Progenitor cell of endocrine pancreas (in vitro differentiated cells): ENCODE measurements at regions not wholly inside any gene's neighbourhood (a gene's known extent, or its start where the extent isn't known, plus 50 kb on each side); places are given as distances from the start of the nearest gene placed in this dataset.

Experiments
- DNase-seq: peaks from one replicate; pipeline ENCODE4 v3.0.0; 2021; ENCODE audit warnings: low spot score; ENCODE audit not compliant: unreplicated experiment
- H3K27ac Mint-ChIP-seq: 2 replicates; pipeline ENCODE4 v1.8.0; 2021; ENCODE audit warnings: mild to moderate bottlenecking, moderate library complexity, mixed read lengths
- H3K27me3 Mint-ChIP-seq: 2 replicates; pipeline ENCODE4 v1.8.0; 2021; ENCODE audit warnings: mixed read lengths
- H3K36me3 Mint-ChIP-seq: 2 replicates; pipeline ENCODE4 v1.8.0; 2022; ENCODE audit warnings: mixed read lengths; ENCODE audit not compliant: insufficient read depth
- H3K4me1 Mint-ChIP-seq: 2 replicates; pipeline ENCODE4 v1.8.0; 2021; ENCODE audit warnings: low read depth, mixed read lengths
- H3K4me3 Mint-ChIP-seq: 2 replicates; pipeline ENCODE4 v1.8.0; 2021; ENCODE audit warnings: low read depth, mild to moderate bottlenecking, moderate library complexity, mixed read lengths
- H3K9me3 Mint-ChIP-seq: 2 replicates; pipeline ENCODE4 v1.8.0; 2021; ENCODE audit warnings: low read depth, mixed read lengths
- TF ChIP-seq, protein P1 (sequence below): fragments of 200-600 bp; sonication (generic); IDR thresholded peaks from one replicate; pipeline ENCODE4 v1.5.0; 2021; ENCODE audit warnings: antibody characterized with exemption, mild to moderate bottlenecking; ENCODE audit not compliant: unreplicated experiment

DNA sequence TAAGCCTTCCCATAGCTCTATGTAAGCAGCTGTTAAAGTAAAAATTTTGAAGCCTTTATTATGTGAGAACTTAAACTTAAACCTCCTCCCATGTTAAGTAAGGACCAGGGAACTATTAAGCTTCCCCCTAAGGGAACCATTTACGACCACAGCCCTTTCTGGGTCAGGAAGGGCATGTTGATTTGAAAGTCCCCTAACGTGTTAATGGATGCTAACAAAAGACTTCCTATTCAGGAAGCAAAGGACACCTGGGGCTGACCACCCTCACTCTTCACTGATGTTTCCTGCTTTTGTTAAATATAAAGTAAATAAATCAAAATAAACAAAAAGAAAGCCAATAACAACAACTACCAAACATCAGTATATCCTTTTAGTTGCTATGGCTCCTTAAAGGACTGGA is 170.6 kb upstream of the RFX3 start:
- Mint-ChIP-seq H3K4me3 (no peak overlapping the region), H3K9me3 (no peaks in the 10 kb centered on the region), H3K27me3 (no peaks in the 10 kb centered on the region), H3K4me1 (peaks cover 14% of the 10 kb centered on the region), H3K36me3 (no peaks in the 10 kb centered on the region), H3K27ac (no peak overlapping the region)
- TF ChIP-seq, protein P1, sequence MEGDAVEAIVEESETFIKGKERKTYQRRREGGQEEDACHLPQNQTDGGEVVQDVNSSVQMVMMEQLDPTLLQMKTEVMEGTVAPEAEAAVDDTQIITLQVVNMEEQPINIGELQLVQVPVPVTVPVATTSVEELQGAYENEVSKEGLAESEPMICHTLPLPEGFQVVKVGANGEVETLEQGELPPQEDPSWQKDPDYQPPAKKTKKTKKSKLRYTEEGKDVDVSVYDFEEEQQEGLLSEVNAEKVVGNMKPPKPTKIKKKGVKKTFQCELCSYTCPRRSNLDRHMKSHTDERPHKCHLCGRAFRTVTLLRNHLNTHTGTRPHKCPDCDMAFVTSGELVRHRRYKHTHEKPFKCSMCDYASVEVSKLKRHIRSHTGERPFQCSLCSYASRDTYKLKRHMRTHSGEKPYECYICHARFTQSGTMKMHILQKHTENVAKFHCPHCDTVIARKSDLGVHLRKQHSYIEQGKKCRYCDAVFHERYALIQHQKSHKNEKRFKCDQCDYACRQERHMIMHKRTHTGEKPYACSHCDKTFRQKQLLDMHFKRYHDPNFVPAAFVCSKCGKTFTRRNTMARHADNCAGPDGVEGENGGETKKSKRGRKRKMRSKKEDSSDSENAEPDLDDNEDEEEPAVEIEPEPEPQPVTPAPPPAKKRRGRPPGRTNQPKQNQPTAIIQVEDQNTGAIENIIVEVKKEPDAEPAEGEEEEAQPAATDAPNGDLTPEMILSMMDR, result no peak
- DNase-seq, result no peak

DNA sequence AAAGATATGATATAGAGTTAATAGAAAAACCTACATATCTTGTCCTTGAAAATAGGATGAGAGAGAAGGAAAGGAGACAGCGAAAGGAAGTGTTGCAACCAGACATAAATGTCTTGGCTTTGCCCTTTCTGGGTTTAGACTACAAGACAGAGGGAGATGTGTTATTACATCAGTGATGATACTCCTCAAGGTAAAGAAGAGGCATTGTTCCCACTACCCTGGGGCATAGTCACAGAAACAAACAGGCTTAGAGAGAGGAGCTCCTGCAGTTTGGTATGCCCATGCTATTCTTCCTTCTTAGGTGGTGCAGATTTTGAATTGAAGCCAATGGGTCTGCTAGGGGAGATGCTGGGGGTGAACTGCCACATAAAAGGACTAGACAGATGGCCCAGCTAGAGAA is 166.8 kb upstream of the RFX3 start:
- TF ChIP-seq, protein P1, result no peak
- no peaks in the 10 kb centered on the region for H3K36me3 Mint-ChIP-seq
- no peaks in the 10 kb centered on the region for H3K9me3 Mint-ChIP-seq
- no peak overlapping the region for H3K4me3 Mint-ChIP-seq
- H3K27me3 Mint-ChIP-seq, result no peaks in the 10 kb centered on the region
- no peak overlapping the region for H3K27ac Mint-ChIP-seq
- no peak for DNase-seq
- no peaks in the 10 kb centered on the region for H3K4me1 Mint-ChIP-seq

DNA sequence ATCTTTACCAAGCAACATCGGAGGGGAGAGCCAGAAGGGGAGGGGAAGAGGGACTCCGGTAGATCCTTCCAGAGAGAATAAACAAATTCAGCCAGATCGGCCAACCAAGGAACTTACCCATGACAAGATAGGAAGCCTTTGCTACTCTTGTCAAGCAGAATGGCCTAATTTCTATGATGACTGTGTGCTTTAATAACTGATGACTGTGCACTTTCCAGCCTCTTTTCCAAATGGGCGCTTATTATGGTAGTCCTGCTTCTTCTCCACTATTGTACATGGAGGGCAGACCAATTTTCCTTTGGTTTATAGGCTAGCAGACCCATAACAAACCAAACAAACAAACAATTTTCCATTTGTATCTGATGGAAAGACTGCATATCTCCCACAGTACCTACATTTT is 163.8 kb upstream of the RFX3 start:
- DNase-seq, result no peak
- H3K36me3 Mint-ChIP-seq, result no peaks in the 10 kb centered on the region
- peaks cover under 1% of the 10 kb centered on the region for H3K4me1 Mint-ChIP-seq
- H3K9me3 Mint-ChIP-seq, result peaks cover 2% of the 10 kb centered on the region
- no peaks in the 10 kb centered on the region for H3K27me3 Mint-ChIP-seq
- TF ChIP-seq, protein P1, result no peak
- no peak overlapping the region for H3K27ac Mint-ChIP-seq
- no peak overlapping the region for H3K4me3 Mint-ChIP-seq

DNA sequence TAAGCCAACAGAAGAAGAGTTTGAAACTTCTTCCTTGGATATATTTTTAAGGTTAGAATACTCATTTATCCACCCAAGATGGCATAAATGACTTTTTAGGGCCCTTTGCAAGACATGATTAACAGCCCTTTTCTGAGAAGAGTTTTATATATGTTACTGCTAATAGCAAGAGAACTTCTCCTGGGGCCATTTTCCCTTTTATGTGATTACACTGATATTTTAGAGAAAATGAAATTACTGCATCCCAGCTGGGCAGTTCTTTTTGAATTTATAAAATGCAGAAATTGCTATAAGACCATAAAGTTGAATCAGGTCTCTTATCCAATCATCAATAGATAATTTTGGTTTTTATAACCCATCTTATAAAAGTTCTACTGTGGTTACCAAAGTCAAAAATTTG is 161.3 kb upstream of the RFX3 start:
- DNase-seq, result no peak
- no peaks in the 10 kb centered on the region for H3K36me3 Mint-ChIP-seq
- H3K27me3 Mint-ChIP-seq, result no peaks in the 10 kb centered on the region
- peaks cover 2% of the 10 kb centered on the region for H3K9me3 Mint-ChIP-seq
- H3K4me1 Mint-ChIP-seq, result peaks cover 1% of the 10 kb centered on the region
- TF ChIP-seq, protein P1, result no peak
- H3K27ac Mint-ChIP-seq, result no peak overlapping the region
- H3K4me3 Mint-ChIP-seq, result no peak overlapping the region

DNA sequence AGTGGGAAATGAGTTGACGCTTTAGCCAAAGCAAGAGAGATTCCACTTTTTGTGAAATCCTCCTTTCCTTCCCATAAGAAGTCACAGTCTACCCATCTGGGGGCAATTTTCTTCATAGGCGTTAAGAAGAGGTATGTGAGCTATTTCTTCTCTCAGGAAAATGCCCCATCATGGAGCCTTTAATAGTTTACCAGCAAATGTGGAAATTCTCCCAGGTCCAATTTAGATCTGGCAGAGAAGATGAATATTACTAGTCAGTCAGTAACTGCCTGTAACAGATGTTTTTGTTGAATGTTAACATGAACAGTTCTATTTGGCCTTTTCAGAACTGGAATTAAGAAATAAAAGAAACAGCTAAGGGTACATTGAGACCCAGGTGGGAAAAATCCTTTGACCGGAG is 156.4 kb upstream of the RFX3 start:
- Mint-ChIP-seq H3K9me3 (peaks cover 2% of the 10 kb centered on the region), H3K36me3 (no peaks in the 10 kb centered on the region), H3K27me3 (no peaks in the 10 kb centered on the region), H3K4me1 (peaks cover 1% of the 10 kb centered on the region), H3K4me3 (no peak overlapping the region), H3K27ac (no peak overlapping the region)
- no peak for DNase-seq
- TF ChIP-seq, protein P1, result no peak

DNA sequence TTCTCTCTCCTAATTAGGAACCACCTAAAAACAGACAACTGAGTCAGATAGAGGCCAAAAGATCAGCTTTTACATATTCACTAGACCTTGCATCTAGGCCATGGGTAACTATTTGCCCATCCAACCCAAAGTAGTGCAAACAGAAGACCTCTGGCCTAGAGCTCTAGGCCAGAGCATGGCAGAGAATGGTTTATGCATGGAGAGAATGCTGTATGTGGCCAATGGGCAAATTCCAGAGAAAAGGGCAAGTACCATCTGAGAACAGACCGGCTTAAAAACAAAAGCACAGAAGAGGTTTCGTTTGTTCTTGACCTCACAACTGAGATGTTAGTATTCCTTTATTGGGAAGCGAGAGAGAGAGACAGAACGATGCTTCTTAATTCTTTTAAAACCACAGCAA is 151.7 kb upstream of the RFX3 start:
- Mint-ChIP-seq H3K9me3 (no peaks in the 10 kb centered on the region), H3K27ac (no peak overlapping the region)
- TF ChIP-seq, protein P1, result no peak

More for the DNA sequence above, 151.7 kb upstream of the RFX3 start:
- Mint-ChIP-seq H3K4me3 (no peak overlapping the region), H3K4me1 (no peaks in the 10 kb centered on the region), H3K36me3 (no peaks in the 10 kb centered on the region), H3K27me3 (no peaks in the 10 kb centered on the region)
- no peak for DNase-seq
